ENCODE measurements at regions not wholly inside any gene's neighbourhood (a gene's known extent, or its start where the extent isn't known, plus 50 kb on each side); places are given as distances from the start of the nearest gene placed in this dataset.

DNA sequence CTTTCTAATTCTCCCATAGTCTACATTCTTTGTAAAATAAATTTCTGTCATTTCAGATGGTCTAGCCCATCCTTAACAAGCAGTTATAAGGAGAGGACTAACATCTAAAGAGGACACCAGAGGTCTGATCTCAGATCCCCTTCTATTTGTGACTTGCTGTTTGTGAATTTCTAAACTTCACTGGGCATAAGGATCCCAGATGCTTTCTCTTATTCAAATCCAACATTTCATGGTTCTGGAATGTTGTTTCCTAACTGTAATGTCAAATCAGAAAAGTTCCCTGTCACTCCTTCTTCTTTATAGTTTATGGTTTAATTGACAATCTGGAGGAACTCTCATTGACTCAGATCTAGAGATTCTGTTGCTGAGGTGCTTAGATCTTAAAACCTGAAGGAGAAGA is 430.2 kb downstream of the MEIS1 start:
- Histone ChIP-seq H3K27ac (no peak overlapping the region), H3K9me2 (ENCODE audit: insufficient read depth) (no peaks in the 10 kb centered on the region), H3K27me3 (ENCODE audit: insufficient read depth, low read depth) (no peaks in the 10 kb centered on the region), H2AFZ (no peak overlapping the region), H3K4me3 (no peak overlapping the region), H3K36me3 (ENCODE audit: low read depth) (no peaks in the 10 kb centered on the region), H4K20me1 (ENCODE audit: insufficient read depth) (no peaks in the 10 kb centered on the region), H3K4me1 (replicated peaks; ENCODE audit: insufficient read depth) (no peaks in the 10 kb centered on the region), H3K4me2 (no peak overlapping the region), H3F3A (ENCODE audit: insufficient read depth, low read depth) (no peaks in the 10 kb centered on the region), H3K79me2 (ENCODE audit: low read depth) (no peaks in the 10 kb centered on the region), H3K9me3 (ENCODE audit: insufficient read depth, low read depth) (no peaks in the 10 kb centered on the region)
- BruUV-seq (replicated peaks): no TSS peak
- CTCF ChIA-PET: no interaction called here
- POLR2A ChIA-PET (ENCODE audit: unreplicated experiment): no interaction called here
- no peak for TF ChIP-seq EZH2 (IDR thresholded peaks at IDR 0.05; ENCODE audit: low read depth)
- TF ChIP-seq CTCF (conservative IDR thresholded peaks at IDR 0.05): no peak
- no peak for DNase-seq
- intact Hi-C loops (cut with micrococcal nuclease; ENCODE audit: unreplicated experiment): no loop called here

- no peak for DNase-seq
- no peak overlapping the region for H3K4me3 ChIP-seq
- H2AFZ ChIP-seq: no peak overlapping the region
- H3K27me3 ChIP-seq (ENCODE audit: insufficient read depth, low read depth): no peaks in the 10 kb centered on the region
- no peaks in the 10 kb centered on the region for H4K20me1 ChIP-seq (ENCODE audit: insufficient read depth)
- no peak overlapping the region for H3K4me2 ChIP-seq
- CTCF ChIA-PET: no interaction called here
- no peaks in the 10 kb centered on the region for H3K36me3 ChIP-seq (ENCODE audit: low read depth)
- no peaks in the 10 kb centered on the region for H3K9me2 ChIP-seq (ENCODE audit: insufficient read depth)
- H3K4me1 ChIP-seq (replicated peaks; ENCODE audit: insufficient read depth): no peaks in the 10 kb centered on the region
- BruUV-seq (replicated peaks): no TSS peak
- POLR2A ChIA-PET (ENCODE audit: unreplicated experiment): no interaction called here
- TF ChIP-seq EZH2 (IDR thresholded peaks at IDR 0.05; ENCODE audit: low read depth): no peak
- TF ChIP-seq CTCF (conservative IDR thresholded peaks at IDR 0.05): no peak
- H3K27ac ChIP-seq: no peak overlapping the region
- no peaks in the 10 kb centered on the region for H3K79me2 ChIP-seq (ENCODE audit: low read depth)
- no peaks in the 10 kb centered on the region for H3F3A ChIP-seq (ENCODE audit: insufficient read depth, low read depth)
- no peaks in the 10 kb centered on the region for H3K9me3 ChIP-seq (ENCODE audit: insufficient read depth, low read depth)
- intact Hi-C loops (cut with micrococcal nuclease; ENCODE audit: unreplicated experiment): no loop called here
These were observed 431.6 kb downstream of the MEIS1 start for GRCh38 chr2:66866331-66867062.

- Histone ChIP-seq H3K4me3 (no peak overlapping the region), H3K27me3 (ENCODE audit: insufficient read depth, low read depth) (no peaks in the 10 kb centered on the region), H3K79me2 (ENCODE audit: low read depth) (no peaks in the 10 kb centered on the region), H3K36me3 (ENCODE audit: low read depth) (no peaks in the 10 kb centered on the region), H3F3A (ENCODE audit: insufficient read depth, low read depth) (no peaks in the 10 kb centered on the region; the same call in 1 of the 2 replicates), H2AFZ (no peak overlapping the region), H3K9me2 (ENCODE audit: insufficient read depth) (no peaks in the 10 kb centered on the region), H3K9me3 (ENCODE audit: insufficient read depth, low read depth) (no peaks in the 10 kb centered on the region), H3K4me2 (no peak overlapping the region), H3K27ac (no peak overlapping the region), H4K20me1 (ENCODE audit: insufficient read depth) (no peaks in the 10 kb centered on the region), H3K4me1 (replicated peaks; ENCODE audit: insufficient read depth) (0 out of 2 replicates have a peak, but pooled peaks cover 4% of the 10 kb centered on the region)
- intact Hi-C loops (cut with micrococcal nuclease; ENCODE audit: unreplicated experiment): no loop called here
- BruUV-seq (replicated peaks): no TSS peak
- TF ChIP-seq CTCF (conservative IDR thresholded peaks at IDR 0.05): no peak
- no peak for TF ChIP-seq EZH2 (IDR thresholded peaks at IDR 0.05; ENCODE audit: low read depth)
- ChIA-PET POLR2A (ENCODE audit: unreplicated experiment) (no interaction called here), CTCF (no interaction called here)
- DNase-seq: no peak
These were observed 432.1 kb downstream of the MEIS1 start for GRCh38 chr2:66867063-66867441.
